HEK293 (cell line): ENCODE measurements at regions not wholly inside any gene's neighbourhood (a gene's known extent, or its start where the extent isn't known, plus 50 kb on each side); places are given as distances from the start of the nearest gene placed in this dataset.
"Not testable (repeated sequence)": the region's sequence is repeated elsewhere in the genome, so short reads cannot be mapped to it uniquely, and the experiment has no call there.

Experiments
- CTCF ChIA-PET: fragments of 350-600 bp; formaldehyde crosslinking; extraction: SDS; loops from one replicate; lab custom pipeline; 2021; ENCODE audit warnings: antibody characterized with exemption; lab: Yijun Ruan, JAX
- POLR2A ChIA-PET: fragments of 300-600 bp; formaldehyde crosslinking; extraction: SDS; loops from one replicate; lab custom pipeline; 2020; ENCODE audit warnings: antibody characterized with exemption, inconsistent platforms; lab: Yijun Ruan, JAX
- H3K27ac ChIP-seq: fragments of 200-500 bp; sonication (Bioruptor generic); 2 replicates; pipeline ENCODE4 v1.5.1; 2014; ENCODE audit warnings: low read depth, low read length, control low read depth, inconsistent platforms; ENCODE audit errors: extremely low read depth
- H3K36me3 ChIP-seq, 2 experiments: fragments of 200-500 bp in 1 of 2; sonication (Bioruptor generic) in 1 of 2; 1 replicate in 1 of 2; 2 replicates in 1 of 2; pipeline ENCODE4 v1.5.1; 2014 to 2017; ENCODE audit warnings: inconsistent platforms in 2 of 2, low read length in 2 of 2; ENCODE audit not compliant: control insufficient read depth in 2 of 2, insufficient read depth in 1 of 2
- H3K4me1 ChIP-seq: fragments of 200-500 bp; sonication (Bioruptor generic); 2 replicates; pipeline ENCODE4 v1.5.1; 2014; ENCODE audit warnings: mild to moderate bottlenecking, low read length, inconsistent platforms; ENCODE audit not compliant: control insufficient read depth, insufficient read depth
- H3K4me3 ChIP-seq: 2 replicates; pipeline ENCODE4 v1.5.1; 2011; ENCODE audit warnings: low read depth, mild to moderate bottlenecking, control low read depth, low read length, moderate library complexity
- H3K9me3 ChIP-seq: fragments of 200-500 bp; sonication (Bioruptor generic); 2 replicates; pipeline ENCODE4 v1.5.1; 2014; ENCODE audit warnings: low read depth, low read length, inconsistent platforms; ENCODE audit not compliant: control insufficient read depth, insufficient read depth
- GLI2 ChIP-seq: fragments of 450-650 bp; formaldehyde crosslinking; IDR thresholded peaks from 2 replicates; pipeline ENCODE4; 2017; ENCODE audit warnings: missing biosample characterization, missing genetic modification characterization, low read depth, borderline replicate concordance
- KLF7 ChIP-seq: fragments of 450-650 bp; formaldehyde crosslinking; IDR thresholded peaks from 2 replicates; pipeline ENCODE4 v1.5.1; 2016; ENCODE audit warnings: missing biosample characterization, missing genetic modification characterization, borderline replicate concordance
- ZBTB17 ChIP-seq: fragments of 450-650 bp; formaldehyde crosslinking; IDR thresholded peaks from 2 replicates; pipeline ENCODE4 v1.5.1; 2016; ENCODE audit warnings: missing biosample characterization, missing genetic modification characterization
- ZBTB20 ChIP-seq: fragments of 450-650 bp; formaldehyde crosslinking; IDR thresholded peaks from 2 replicates; pipeline ENCODE4 v1.5.1; 2016; ENCODE audit warnings: missing biosample characterization, missing genetic modification characterization
- ZBTB8A ChIP-seq: fragments of 450-650 bp; formaldehyde crosslinking; IDR thresholded peaks from 2 replicates; pipeline ENCODE4 v1.5.1; 2016; ENCODE audit warnings: missing biosample characterization, missing genetic modification characterization
- ZNF214 ChIP-seq: fragments of 450-650 bp; formaldehyde crosslinking; IDR thresholded peaks from 2 replicates; pipeline ENCODE4 v1.5.1; 2017; ENCODE audit warnings: missing biosample characterization, mild to moderate bottlenecking, missing genetic modification characterization, borderline replicate concordance
- ZNF37A ChIP-seq: fragments of 450-650 bp; IDR thresholded peaks from 2 replicates; pipeline ENCODE4 v1.5.1; 2018; ENCODE audit warnings: missing biosample characterization, missing genetic modification characterization
- ZNF404 ChIP-seq: fragments of 450-650 bp; formaldehyde crosslinking; IDR thresholded peaks from 2 replicates; pipeline ENCODE4 v1.5.1; 2017; ENCODE audit warnings: missing biosample characterization, missing genetic modification characterization
- ZNF433 ChIP-seq: fragments of 450-650 bp; formaldehyde crosslinking; IDR thresholded peaks from 2 replicates; pipeline ENCODE4 v1.5.1; 2016; ENCODE audit warnings: missing biosample characterization, missing genetic modification characterization, low read depth
- ZNF837 ChIP-seq: fragments of 450-650 bp; formaldehyde crosslinking; IDR thresholded peaks from 2 replicates; pipeline ENCODE4 v1.5.1; 2016; ENCODE audit warnings: missing biosample characterization, missing genetic modification characterization
- TF ChIP-seq, protein P1 (sequence below): fragments of 450-650 bp; formaldehyde crosslinking; IDR thresholded peaks from 2 replicates; pipeline ENCODE4 v1.5.1; 2016; ENCODE audit warnings: missing biosample characterization, missing genetic modification characterization
- TF ChIP-seq, protein P2 (sequence below): fragments of 450-650 bp; formaldehyde crosslinking; IDR thresholded peaks from 2 replicates; pipeline ENCODE4 v1.5.1; 2016; ENCODE audit warnings: missing biosample characterization, missing genetic modification characterization
- TF ChIP-seq, protein P3 (sequence below): fragments of 450-650 bp; formaldehyde crosslinking; IDR thresholded peaks from 2 replicates; pipeline ENCODE4 v1.5.1; 2017; ENCODE audit warnings: missing biosample characterization, missing genetic modification characterization
- TF ChIP-seq, protein P4 (sequence below): fragments of 450-650 bp; formaldehyde crosslinking; IDR thresholded peaks from 2 replicates; pipeline ENCODE4 v1.5.1; 2016; ENCODE audit warnings: missing biosample characterization, missing genetic modification characterization
- TF ChIP-seq, protein P5 (sequence below): fragments of 450-650 bp; IDR thresholded peaks from 2 replicates; pipeline ENCODE4 v1.5.1; 2018; ENCODE audit warnings: missing biosample characterization, mild to moderate bottlenecking, missing genetic modification characterization

DNA sequence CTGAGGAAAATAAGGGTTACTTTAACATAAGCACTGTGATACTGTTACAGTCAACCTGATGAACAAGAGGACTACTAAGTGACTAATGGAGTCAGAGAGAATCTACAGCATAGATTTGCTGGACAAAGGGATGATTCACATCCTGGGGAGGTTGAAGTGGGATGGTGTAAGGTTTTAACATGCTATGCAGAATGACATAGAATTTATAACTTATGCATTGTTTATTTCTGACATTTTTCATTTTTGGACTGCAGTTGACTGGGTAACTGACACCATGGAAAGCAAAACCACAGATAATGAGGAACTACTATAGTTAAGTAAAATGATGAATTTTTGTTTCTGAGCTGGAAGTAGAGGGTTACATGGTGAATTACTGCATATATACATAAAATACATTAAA lies 389.2 kb downstream of the MAT2B start (continued):
- TF ChIP-seq ZBTB20, result no peak
- TF ChIP-seq, all 188 proteins: peak for 0

DNA sequence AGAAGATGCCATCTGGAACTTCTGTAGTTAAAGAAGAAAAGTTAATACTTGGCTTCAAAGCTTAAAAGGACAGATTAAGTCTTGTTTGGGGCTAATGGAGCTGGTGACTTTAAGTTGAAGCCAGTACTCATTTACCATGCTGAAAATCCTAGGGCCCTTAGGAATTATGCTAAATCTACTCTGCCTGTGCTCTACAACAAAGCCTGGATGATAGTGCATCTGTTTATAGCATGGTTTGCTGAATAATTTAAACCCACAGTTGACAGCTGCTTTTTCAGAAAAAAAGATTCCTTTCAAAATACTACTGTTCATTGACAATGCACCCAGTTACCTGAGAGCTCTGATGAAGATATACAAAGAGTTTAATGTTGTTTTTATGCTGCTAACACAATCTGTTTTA lies 393.5 kb downstream of the MAT2B start:
- Histone ChIP-seq H3K4me1 (no peaks in the 10 kb centered on the region), H3K36me3 (no peaks in the 10 kb centered on the region), H3K27ac (no peak overlapping the region), H3K9me3 (no peaks in the 10 kb centered on the region), H3K4me3 (no peak overlapping the region)
- POLR2A ChIA-PET, result no interaction called here
- CTCF ChIA-PET, result no interaction called here
- TF ChIP-seq ZNF433, result no peak
- TF ChIP-seq, protein P1, sequence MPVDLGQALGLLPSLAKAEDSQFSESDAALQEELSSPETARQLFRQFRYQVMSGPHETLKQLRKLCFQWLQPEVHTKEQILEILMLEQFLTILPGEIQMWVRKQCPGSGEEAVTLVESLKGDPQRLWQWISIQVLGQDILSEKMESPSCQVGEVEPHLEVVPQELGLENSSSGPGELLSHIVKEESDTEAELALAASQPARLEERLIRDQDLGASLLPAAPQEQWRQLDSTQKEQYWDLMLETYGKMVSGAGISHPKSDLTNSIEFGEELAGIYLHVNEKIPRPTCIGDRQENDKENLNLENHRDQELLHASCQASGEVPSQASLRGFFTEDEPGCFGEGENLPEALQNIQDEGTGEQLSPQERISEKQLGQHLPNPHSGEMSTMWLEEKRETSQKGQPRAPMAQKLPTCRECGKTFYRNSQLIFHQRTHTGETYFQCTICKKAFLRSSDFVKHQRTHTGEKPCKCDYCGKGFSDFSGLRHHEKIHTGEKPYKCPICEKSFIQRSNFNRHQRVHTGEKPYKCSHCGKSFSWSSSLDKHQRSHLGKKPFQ (tag by site-specific recombination), result no peak
- TF ChIP-seq, protein P2, sequence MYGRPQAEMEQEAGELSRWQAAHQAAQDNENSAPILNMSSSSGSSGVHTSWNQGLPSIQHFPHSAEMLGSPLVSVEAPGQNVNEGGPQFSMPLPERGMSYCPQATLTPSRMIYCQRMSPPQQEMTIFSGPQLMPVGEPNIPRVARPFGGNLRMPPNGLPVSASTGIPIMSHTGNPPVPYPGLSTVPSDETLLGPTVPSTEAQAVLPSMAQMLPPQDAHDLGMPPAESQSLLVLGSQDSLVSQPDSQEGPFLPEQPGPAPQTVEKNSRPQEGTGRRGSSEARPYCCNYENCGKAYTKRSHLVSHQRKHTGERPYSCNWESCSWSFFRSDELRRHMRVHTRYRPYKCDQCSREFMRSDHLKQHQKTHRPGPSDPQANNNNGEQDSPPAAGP (tag by site-specific recombination), result no peak
- TF ChIP-seq GLI2 (tag by site-specific recombination), result no peak
- no peak for TF ChIP-seq ZNF404 (tag by site-specific recombination)
- no peak for TF ChIP-seq KLF7 (tag by site-specific recombination)
- TF ChIP-seq ZNF37A (tag by site-specific recombination), result no peak
- TF ChIP-seq ZBTB17 (tag by site-specific recombination), result no peak
- TF ChIP-seq ZNF837 (tag by site-specific recombination), result no peak

DNA sequence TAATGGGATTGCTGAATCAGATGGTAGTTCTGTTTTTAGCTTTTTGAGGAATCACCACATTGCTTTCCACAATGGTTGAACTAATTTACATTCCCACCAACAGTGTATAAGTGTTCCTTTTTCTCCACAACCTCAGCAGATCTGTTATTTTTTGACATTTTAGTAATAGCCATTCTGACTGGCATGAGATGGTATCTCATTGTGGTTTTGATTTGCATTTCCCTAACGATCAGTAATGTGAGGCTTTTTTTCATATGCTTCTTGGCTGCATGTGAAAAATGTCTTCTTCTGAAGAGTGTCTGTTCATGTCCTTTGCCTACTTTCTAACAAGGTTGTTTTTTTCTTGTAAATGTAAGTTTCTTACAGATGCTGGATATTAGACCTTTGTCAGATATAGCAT lies 402.4 kb downstream of the MAT2B start:
- H3K4me1 ChIP-seq, H3K4me3 ChIP-seq, CTCF ChIA-PET, H3K9me3 ChIP-seq, H3K27ac ChIP-seq, POLR2A ChIA-PET, H3K36me3 ChIP-seq: not testable (repeated sequence)

DNA sequence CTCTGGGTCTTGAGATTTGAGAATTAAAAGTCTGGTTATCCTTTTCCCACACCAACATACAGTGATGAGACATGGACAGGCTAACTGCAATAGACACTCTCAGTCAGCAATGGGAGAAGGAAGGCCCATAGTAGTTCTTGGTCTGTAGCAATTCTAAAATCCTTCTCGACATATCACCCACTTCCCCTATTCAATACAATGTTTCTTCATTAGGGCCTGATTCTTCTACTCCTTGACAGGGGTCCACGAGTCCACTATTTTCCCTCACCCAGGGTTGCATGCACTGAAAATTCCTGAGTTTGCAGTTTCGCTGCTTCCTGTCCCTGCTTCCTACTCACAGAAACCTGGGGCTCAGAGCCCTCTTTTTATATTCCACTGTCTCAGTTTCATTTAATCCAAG lies 402.8 kb downstream of the MAT2B start:
- H3K4me3 ChIP-seq, result no peak overlapping the region
- POLR2A ChIA-PET, result no interaction called here
- H3K9me3 ChIP-seq, result no peaks in the 10 kb centered on the region
- CTCF ChIA-PET, result no interaction called here
- H3K36me3 ChIP-seq, result no peaks in the 10 kb centered on the region
- no peaks in the 10 kb centered on the region; the same call in 1 of the 2 replicates for H3K4me1 ChIP-seq
- no peak overlapping the region for H3K27ac ChIP-seq
- TF ChIP-seq, protein P3, sequence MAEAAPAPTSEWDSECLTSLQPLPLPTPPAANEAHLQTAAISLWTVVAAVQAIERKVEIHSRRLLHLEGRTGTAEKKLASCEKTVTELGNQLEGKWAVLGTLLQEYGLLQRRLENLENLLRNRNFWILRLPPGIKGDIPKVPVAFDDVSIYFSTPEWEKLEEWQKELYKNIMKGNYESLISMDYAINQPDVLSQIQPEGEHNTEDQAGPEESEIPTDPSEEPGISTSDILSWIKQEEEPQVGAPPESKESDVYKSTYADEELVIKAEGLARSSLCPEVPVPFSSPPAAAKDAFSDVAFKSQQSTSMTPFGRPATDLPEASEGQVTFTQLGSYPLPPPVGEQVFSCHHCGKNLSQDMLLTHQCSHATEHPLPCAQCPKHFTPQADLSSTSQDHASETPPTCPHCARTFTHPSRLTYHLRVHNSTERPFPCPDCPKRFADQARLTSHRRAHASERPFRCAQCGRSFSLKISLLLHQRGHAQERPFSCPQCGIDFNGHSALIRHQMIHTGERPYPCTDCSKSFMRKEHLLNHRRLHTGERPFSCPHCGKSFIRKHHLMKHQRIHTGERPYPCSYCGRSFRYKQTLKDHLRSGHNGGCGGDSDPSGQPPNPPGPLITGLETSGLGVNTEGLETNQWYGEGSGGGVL (tag by site-specific recombination), result no peak
- no peak for TF ChIP-seq ZBTB8A (tag by site-specific recombination)
- no peak for TF ChIP-seq KLF7 (tag by site-specific recombination)
- TF ChIP-seq, protein P4, sequence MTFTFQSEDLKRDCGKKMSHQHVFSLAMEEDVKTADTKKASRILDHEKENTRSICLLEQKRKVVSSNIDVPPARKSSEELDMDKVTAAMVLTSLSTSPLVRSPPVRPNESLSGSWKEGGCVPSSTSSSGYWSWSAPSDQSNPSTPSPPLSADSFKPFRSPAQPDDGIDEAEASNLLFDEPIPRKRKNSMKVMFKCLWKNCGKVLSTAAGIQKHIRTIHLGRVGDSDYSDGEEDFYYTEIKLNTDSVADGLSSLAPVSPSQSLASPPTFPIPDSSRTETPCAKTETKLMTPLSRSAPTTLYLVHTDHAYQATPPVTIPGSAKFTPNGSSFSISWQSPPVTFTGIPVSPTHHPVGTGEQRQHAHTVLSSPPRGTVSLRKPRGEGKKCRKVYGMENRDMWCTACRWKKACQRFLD (tag by site-specific recombination), result no peak
- TF ChIP-seq, protein P5, sequence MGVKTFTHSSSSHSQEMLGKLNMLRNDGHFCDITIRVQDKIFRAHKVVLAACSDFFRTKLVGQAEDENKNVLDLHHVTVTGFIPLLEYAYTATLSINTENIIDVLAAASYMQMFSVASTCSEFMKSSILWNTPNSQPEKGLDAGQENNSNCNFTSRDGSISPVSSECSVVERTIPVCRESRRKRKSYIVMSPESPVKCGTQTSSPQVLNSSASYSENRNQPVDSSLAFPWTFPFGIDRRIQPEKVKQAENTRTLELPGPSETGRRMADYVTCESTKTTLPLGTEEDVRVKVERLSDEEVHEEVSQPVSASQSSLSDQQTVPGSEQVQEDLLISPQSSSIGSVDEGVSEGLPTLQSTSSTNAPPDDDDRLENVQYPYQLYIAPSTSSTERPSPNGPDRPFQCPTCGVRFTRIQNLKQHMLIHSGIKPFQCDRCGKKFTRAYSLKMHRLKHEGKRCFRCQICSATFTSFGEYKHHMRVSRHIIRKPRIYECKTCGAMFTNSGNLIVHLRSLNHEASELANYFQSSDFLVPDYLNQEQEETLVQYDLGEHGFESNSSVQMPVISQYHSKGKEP (tag by site-specific recombination), result no peak
- TF ChIP-seq ZNF214, result no peak
